Fibroblast of mammary gland (primary cell): ENCODE measurements at regions not wholly inside any gene's neighbourhood (a gene's known extent, or its start where the extent isn't known, plus 50 kb on each side); places are given as distances from the start of the nearest gene placed in this dataset.

ENCODE experiments used
- DNase-seq: peaks from one replicate; pipeline ENCODE4 v3.0.0-alpha.2; 2010; ENCODE audit warnings: low read depth
- H3K4me3 ChIP-seq: 2 replicates; pipeline ENCODE4 v1.5.1; 2011; ENCODE audit warnings: low read depth, mild to moderate bottlenecking, low read length, moderate library complexity; ENCODE audit not compliant: control insufficient read depth
- CTCF ChIP-seq: conservative IDR thresholded peaks from 2 replicates; pipeline ENCODE4 v1.5.1; 2011; ENCODE audit warnings: low read depth, low read length, inconsistent platforms; ENCODE audit not compliant: control insufficient read depth, insufficient read depth

- H3K4me3 ChIP-seq = no peak overlapping the region
- DNase-seq = no peak
- TF ChIP-seq CTCF = no peak
These were observed 76.7 kb upstream of the RAPGEF4 start for GRCh38 chr2:172658945-172659344.

- no peak for DNase-seq
- no peak overlapping the region for H3K4me3 ChIP-seq
- TF ChIP-seq CTCF = no peak
These were observed 73.5 kb upstream of the RAPGEF4 start for GRCh38 chr2:172662099-172662498.

DNA sequence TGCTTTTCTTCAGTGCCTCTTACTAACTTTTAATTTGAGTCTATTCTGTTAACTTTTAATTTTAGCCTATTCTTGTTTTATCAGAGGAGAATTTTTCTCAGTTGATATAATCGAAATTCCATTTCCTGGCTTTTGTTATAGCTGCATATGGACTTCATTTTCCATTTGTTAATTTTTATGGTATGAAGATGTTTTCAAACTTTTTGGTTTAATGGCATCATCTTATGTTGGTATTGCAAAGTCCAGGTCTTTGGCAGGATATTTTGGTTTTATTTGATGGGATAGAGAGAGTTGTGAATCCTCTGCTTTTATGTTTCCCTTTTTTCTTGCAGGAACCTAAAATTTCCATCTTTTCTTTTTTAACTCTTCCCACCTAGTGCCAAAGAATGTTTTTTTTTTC lies 70.9 kb upstream of the RAPGEF4 start:
- no peak for DNase-seq
- TF ChIP-seq CTCF = no peak

DNA sequence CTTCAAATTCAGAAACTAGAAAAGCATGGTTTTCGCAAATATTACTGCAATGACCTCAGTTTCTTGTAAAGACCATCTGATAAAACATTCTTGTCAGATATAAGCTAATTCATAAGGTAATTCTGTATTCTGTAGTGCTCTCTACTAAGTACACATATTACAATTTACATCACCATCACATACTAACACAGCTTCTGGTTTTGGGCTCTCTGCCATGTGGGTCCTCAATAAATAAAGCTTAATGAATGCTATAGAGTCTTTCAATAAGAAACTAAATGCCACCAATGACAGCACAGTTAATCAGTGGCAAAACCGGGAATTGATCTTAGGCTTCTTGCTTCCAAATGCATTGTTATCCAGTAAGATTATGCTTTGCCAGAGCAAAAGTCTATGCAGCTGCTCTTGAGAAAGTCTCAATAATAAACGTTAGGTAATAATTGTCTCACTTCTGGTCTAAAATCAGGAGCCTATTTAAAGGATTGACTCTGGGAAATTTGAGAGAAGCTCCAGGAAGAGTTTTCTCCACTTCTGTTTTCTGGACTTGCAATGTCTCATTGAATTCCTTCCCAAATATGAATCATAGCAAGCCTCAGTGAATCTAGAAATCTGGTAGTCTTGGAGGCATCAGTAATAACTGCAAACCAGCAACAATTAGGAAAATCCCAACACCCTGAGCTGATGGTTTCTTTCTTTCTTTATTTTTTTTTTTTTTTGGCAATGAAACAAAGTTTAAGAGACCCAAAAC lies 67.9 kb upstream of the RAPGEF4 start:
- DNase-seq = peak; percentile 66
- no peak for TF ChIP-seq CTCF
- no peak overlapping the region for H3K4me3 ChIP-seq

More for the DNA sequence above, 70.9 kb upstream of the RAPGEF4 start:
- no peak overlapping the region for H3K4me3 ChIP-seq

- DNase-seq = peak; percentile 22
- TF ChIP-seq CTCF = no peak
- H3K4me3 ChIP-seq = no peak overlapping the region
These were observed 64.1 kb upstream of the RAPGEF4 start for GRCh38 chr2:172671501-172671900.

DNA sequence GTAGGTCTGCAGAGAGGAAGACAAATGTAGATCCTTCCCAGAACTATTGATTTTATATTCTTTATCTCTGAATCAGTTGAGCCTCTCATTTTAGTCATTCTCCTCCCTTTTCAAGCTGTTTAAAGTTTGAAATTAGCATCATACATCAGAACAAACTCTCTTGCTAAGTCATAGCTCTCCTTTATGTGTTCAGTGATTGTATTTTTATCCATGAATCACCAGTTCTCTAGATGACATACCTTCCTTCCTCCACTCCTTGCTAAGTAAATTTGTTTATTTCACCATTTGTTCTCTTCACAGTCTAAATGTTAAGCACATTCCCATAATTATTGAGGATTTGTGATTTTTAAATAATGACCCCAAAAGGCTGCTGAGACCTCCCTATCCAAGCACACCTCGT lies 63.5 kb upstream of the RAPGEF4 start:
- no peak for TF ChIP-seq CTCF
- peak; percentile 58 for DNase-seq

GRCh38 chr2:172673056-172673683 lies 62.5 kb upstream of the RAPGEF4 start:
- DNase-seq = peak; percentile 58
- no peak for TF ChIP-seq CTCF
- H3K4me3 ChIP-seq = no peak overlapping the region

More for the DNA sequence above, 63.5 kb upstream of the RAPGEF4 start:
- H3K4me3 ChIP-seq = no peak overlapping the region
